ENCODE measurements at regions not wholly inside any gene's neighbourhood (a gene's known extent, or its start where the extent isn't known, plus 50 kb on each side); places are given as distances from the start of the nearest gene placed in this dataset.

- Histone ChIP-seq H3K36me3 (no peaks in the 10 kb centered on the region), H3K4me1 (no peaks in the 10 kb centered on the region), H3K27me3 (no peaks in the 10 kb centered on the region), H3K4me3 (no peak overlapping the region), H3K27ac (no peak overlapping the region), H3K9me3 (no peaks in the 10 kb centered on the region)
- TF ChIP-seq POLR2A (IDR thresholded peaks at IDR 0.05) (no peak), CTCF (IDR thresholded peaks at IDR 0.05) (no peak)
- DNase-seq, result no peak
Measured at GRCh38 chr6:141000917-141001316, 1131.8 kb upstream of the GJE1 start.

- no peak for TF ChIP-seq CTCF (IDR thresholded peaks at IDR 0.05)
Measured at GRCh38 chr6:140993515-140993914, 1139.2 kb upstream of the GJE1 start.

GRCh38 chr6:140992678-140993077, 1140.0 kb upstream of the GJE1 start:
- Histone ChIP-seq H3K27me3 (no peaks in the 10 kb centered on the region), H3K9me3 (no peaks in the 10 kb centered on the region), H3K4me1 (no peaks in the 10 kb centered on the region), H3K27ac (no peak overlapping the region), H3K36me3 (no peaks in the 10 kb centered on the region), H3K4me3 (no peak overlapping the region)
- TF ChIP-seq CTCF (IDR thresholded peaks at IDR 0.05) (no peak), POLR2A (IDR thresholded peaks at IDR 0.05) (no peak)
- no peak for DNase-seq

More at GRCh38 chr6:140993515-140993914, 1139.2 kb upstream of the GJE1 start:
- Histone ChIP-seq H3K27ac (no peak overlapping the region), H3K36me3 (no peaks in the 10 kb centered on the region), H3K4me1 (no peaks in the 10 kb centered on the region), H3K27me3 (no peaks in the 10 kb centered on the region), H3K9me3 (no peaks in the 10 kb centered on the region), H3K4me3 (no peak overlapping the region)
- no peak for DNase-seq

GRCh38 chr6:140988780-140989179, 1143.9 kb upstream of the GJE1 start:
- no peaks in the 10 kb centered on the region for H3K4me1 ChIP-seq
- H3K27me3 ChIP-seq, result no peaks in the 10 kb centered on the region
- H3K36me3 ChIP-seq, result no peaks in the 10 kb centered on the region
- DNase-seq, result no peak
- TF ChIP-seq CTCF (IDR thresholded peaks at IDR 0.05) (no peak), POLR2A (IDR thresholded peaks at IDR 0.05) (no peak)
- no peak overlapping the region for H3K4me3 ChIP-seq
- no peak overlapping the region for H3K27ac ChIP-seq
- no peaks in the 10 kb centered on the region for H3K9me3 ChIP-seq

- no peaks in the 10 kb centered on the region for H3K36me3 ChIP-seq
Measured at GRCh38 chr6:140987364-140988155, 1145.2 kb upstream of the GJE1 start.

More at GRCh38 chr6:140987364-140988155, 1145.2 kb upstream of the GJE1 start:
- no peak overlapping the region for H3K27ac ChIP-seq
- H3K9me3 ChIP-seq, result no peaks in the 10 kb centered on the region
- H3K27me3 ChIP-seq, result no peaks in the 10 kb centered on the region
- TF ChIP-seq CTCF (IDR thresholded peaks at IDR 0.05) (no peak), POLR2A (IDR thresholded peaks at IDR 0.05) (no peak)
- no peak overlapping the region for H3K4me3 ChIP-seq
- H3K4me1 ChIP-seq, result no peaks in the 10 kb centered on the region
- no peak for DNase-seq

Measured in Peyer's patch (tissue), 4 donors.